ENCODE measurements at regions not wholly inside any gene's neighbourhood (a gene's known extent, or its start where the extent isn't known, plus 50 kb on each side); places are given as distances from the start of the nearest gene placed in this dataset.

DNA sequence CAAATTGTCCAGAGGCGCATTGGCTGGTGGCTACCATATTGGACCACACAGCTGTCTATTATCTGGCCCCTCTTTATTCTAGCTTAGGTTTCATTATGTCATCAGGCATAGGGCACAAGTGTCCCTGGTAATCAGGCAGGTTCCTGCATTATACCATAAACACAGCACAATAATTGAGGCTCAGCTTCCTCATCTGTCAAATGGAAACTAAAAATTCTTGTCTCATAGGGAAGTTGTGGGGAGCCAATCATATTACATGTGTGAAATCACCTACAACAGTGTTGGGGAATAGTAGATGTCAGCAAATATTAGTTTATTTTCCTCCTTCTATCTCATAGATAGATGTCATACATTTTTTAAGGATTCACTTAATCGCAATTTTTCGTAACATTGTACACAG, 231.0 kb upstream of the SORL1-AS1 start:
- ATAC-seq = no peak
- DNase-seq = no peak

Measured in stimulated activated naive CD8-positive, alpha-beta T cell treated with anti-CD3 and anti-CD28 coated beads, Interleukin-15, Interleukin-2, amounts not matched to agents 100 U/mL and 50 U/mL, for 24 hours (primary cell).